ENCODE measurements at regions not wholly inside any gene's neighbourhood (a gene's known extent, or its start where the extent isn't known, plus 50 kb on each side); places are given as distances from the start of the nearest gene placed in this dataset.

DNA sequence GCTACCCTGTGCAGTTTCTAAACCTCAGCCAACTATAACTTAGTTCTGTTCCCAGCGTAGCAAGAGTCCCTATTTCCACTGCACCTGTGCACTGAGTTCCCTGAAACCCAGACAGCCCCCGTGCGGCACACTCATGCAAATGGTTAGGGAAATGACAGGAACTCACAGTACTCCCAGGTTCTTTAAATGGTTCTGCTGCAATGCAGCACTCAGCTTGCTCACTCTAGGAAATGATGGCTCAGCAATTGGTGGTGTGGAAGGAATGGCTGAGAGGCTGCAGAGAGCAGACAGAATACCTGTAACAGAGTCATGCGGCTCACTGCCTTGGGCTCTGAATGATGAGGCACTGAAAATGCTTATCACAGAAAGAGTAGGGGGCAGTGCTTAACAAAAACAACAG, 143.0 kb downstream of the RAD51AP2 start:
- POLR2A ChIA-PET = no interaction called here
- H3K79me2 ChIP-seq (ENCODE audit: insufficient read depth, low read length) = no peaks in the 10 kb centered on the region

DNA sequence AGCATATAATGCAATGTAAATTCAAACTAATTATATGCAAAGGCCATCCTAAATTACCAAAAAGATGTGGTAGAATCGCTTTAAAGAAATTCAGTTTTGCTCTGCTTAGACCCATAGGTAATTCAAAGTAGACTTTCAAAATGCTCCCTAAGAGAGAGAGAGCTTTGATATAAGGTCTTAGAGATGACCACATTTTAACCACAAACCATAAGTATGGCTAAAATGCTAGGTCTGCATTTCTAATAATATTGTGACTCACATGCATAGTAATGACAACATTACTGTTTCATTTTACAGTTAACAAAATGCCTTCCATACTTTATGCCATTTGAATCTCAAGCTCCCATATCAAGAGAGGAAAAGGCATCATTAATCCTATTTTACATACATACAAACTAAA, 144.5 kb downstream of the RAD51AP2 start:
- ChIA-PET CTCF (no interaction called here), RAD21 (ENCODE audit: low non-redundant PET in 1 of 2, low total read pairs in 2 of 2, uncharacterized antibody in 2 of 2, unreplicated experiment in 2 of 2) (no interaction called here), POLR2A (no interaction called here)
- H2AFZ ChIP-seq (ENCODE audit: low read depth, low read length, poor library complexity, severe bottlenecking) = no peak overlapping the region
- no peak overlapping the region for H3K27ac ChIP-seq (ENCODE audit: low read depth, low read length)
- H3K79me2 ChIP-seq (ENCODE audit: insufficient read depth, low read length) = no peaks in the 10 kb centered on the region
- intact Hi-C loops (cut with micrococcal nuclease) = no loop called here
- H4K20me1 ChIP-seq (ENCODE audit: insufficient read depth) = no peaks in the 10 kb centered on the region
- DNase-seq (ENCODE audit: low read depth, low spot score) (no peak), ATAC-seq (no peak)
- no peaks in the 10 kb centered on the region for H3K9me2 ChIP-seq (ENCODE audit: insufficient read depth)
- no peaks in the 10 kb centered on the region for H3K4me1 ChIP-seq (ENCODE audit: control insufficient read depth in 1 of 2, insufficient read depth in 2 of 2, low read length in 2 of 2)
- H3K4me3 ChIP-seq (replicated peaks in 1 of 2; ENCODE audit: low read depth in 1 of 2, low read length in 2 of 2) = no peak overlapping the region
- H3K27me3 ChIP-seq (ENCODE audit: insufficient read depth, low read length) = peaks cover 19% of the 10 kb centered on the region
- H3K9ac ChIP-seq (ENCODE audit: low read length) = no peak overlapping the region
- H3K36me3 ChIP-seq (ENCODE audit: control insufficient read depth in 1 of 2, insufficient read depth in 2 of 2, low read length in 2 of 2) = no peaks in the 10 kb centered on the region
- BruUV-seq (replicated peaks) = no TSS peak
- H3K9me3 ChIP-seq (ENCODE audit: control insufficient read depth in 1 of 2, insufficient read depth in 1 of 2, low read depth in 1 of 2, low read length in 2 of 2) = no peaks in the 10 kb centered on the region
- TF ChIP-seq JUND (IDR thresholded peaks at IDR 0.05) (no peak), SP1 (IDR thresholded peaks at IDR 0.05; ENCODE audit: low read depth) (no peak), ZNF274 (IDR thresholded peaks at IDR 0.05; ENCODE audit: low read depth, low read length) (no peak), SIN3A (IDR thresholded peaks at IDR 0.05; ENCODE audit: low read depth) (no peak)
- no peak overlapping the region for H3K4me2 ChIP-seq (ENCODE audit: low read length)

More for the DNA sequence above, 143.0 kb downstream of the RAD51AP2 start:
- intact Hi-C loops (cut with micrococcal nuclease) = no loop called here
- H3K9me2 ChIP-seq (ENCODE audit: insufficient read depth) = no peaks in the 10 kb centered on the region
- no peak for TF ChIP-seq EGR1 (IDR thresholded peaks at IDR 0.05; ENCODE audit: low read depth)
- TF ChIP-seq, protein P1, sequence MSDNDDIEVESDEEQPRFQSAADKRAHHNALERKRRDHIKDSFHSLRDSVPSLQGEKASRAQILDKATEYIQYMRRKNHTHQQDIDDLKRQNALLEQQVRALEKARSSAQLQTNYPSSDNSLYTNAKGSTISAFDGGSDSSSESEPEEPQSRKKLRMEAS (IDR thresholded peaks at IDR 0.05) = no peak
- no peak for TF ChIP-seq EZH2phosphoT487 (IDR thresholded peaks at IDR 0.05; ENCODE audit: borderline replicate concordance)
- no peak for TF ChIP-seq RAD21 (IDR thresholded peaks at IDR 0.05; ENCODE audit: low read depth)
- no peak for TF ChIP-seq SRF (IDR thresholded peaks at IDR 0.05; ENCODE audit: low read depth)
- no peak for TF ChIP-seq JUND (IDR thresholded peaks at IDR 0.05)
- TF ChIP-seq ZFX (IDR thresholded peaks at IDR 0.05) = no peak
- H2AFZ ChIP-seq (ENCODE audit: low read depth, low read length, poor library complexity, severe bottlenecking) = no peak overlapping the region
- ATAC-seq (peak; percentile 36; the same call in 1 of the 2 replicates), DNase-seq (ENCODE audit: low read depth, low spot score) (no peak)
- no peak overlapping the region for H3K4me2 ChIP-seq (ENCODE audit: low read length)
- H3K4me1 ChIP-seq (ENCODE audit: control insufficient read depth in 1 of 2, insufficient read depth in 2 of 2, low read length in 2 of 2) = no peaks in the 10 kb centered on the region
- no peak overlapping the region for H3K27ac ChIP-seq (ENCODE audit: low read depth, low read length)
- peaks cover 19% of the 10 kb centered on the region for H3K27me3 ChIP-seq (ENCODE audit: insufficient read depth, low read length)
- no TSS peak for BruUV-seq (replicated peaks)
- no peak overlapping the region for H3K4me3 ChIP-seq (replicated peaks in 1 of 2; ENCODE audit: low read depth in 1 of 2, low read length in 2 of 2)
- H3K9me3 ChIP-seq (ENCODE audit: control insufficient read depth in 1 of 2, insufficient read depth in 1 of 2, low read depth in 1 of 2, low read length in 2 of 2) = no peaks in the 10 kb centered on the region
- H3K9ac ChIP-seq (ENCODE audit: low read length) = no peak overlapping the region
- no peaks in the 10 kb centered on the region for H4K20me1 ChIP-seq (ENCODE audit: insufficient read depth)
- ChIA-PET RAD21 (ENCODE audit: low non-redundant PET in 1 of 2, low total read pairs in 2 of 2, uncharacterized antibody in 2 of 2, unreplicated experiment in 2 of 2) (no interaction called here), CTCF (no interaction called here)
- H3K36me3 ChIP-seq (ENCODE audit: control insufficient read depth in 1 of 2, insufficient read depth in 2 of 2, low read length in 2 of 2) = no peaks in the 10 kb centered on the region

All from HCT116 (cell line).